GM18907 (cell line): ENCODE measurements at regions not wholly inside any gene's neighbourhood (a gene's known extent, or its start where the extent isn't known, plus 50 kb on each side); places are given as distances from the start of the nearest gene placed in this dataset.

Experiments used
- ATAC-seq: cut with Tn5 transposase; IDR thresholded peaks from one replicate; pipeline ENCODE4 v1.9.1; 2021; ENCODE audit warnings: mild to moderate bottlenecking, moderate library complexity; ENCODE audit not compliant: unreplicated experiment

- no peak for ATAC-seq
These were observed 157.1 kb downstream of the TLE1 start for GRCh38 chr9:81532251-81532650.

- no peak for ATAC-seq
These were observed 157.8 kb downstream of the TLE1 start for GRCh38 chr9:81531511-81531910.

- no peak for ATAC-seq
These were observed 158.5 kb downstream of the TLE1 start for GRCh38 chr9:81530846-81531245.

- no peak for ATAC-seq
These were observed 159.0 kb downstream of the TLE1 start for GRCh38 chr9:81530310-81530810.

GRCh38 chr9:81529556-81530193 lies 159.7 kb downstream of the TLE1 start:
- ATAC-seq, result no peak

- ATAC-seq, result no peak
These were observed 162.8 kb downstream of the TLE1 start for GRCh38 chr9:81526587-81526986.

GRCh38 chr9:81522716-81523551 lies 166.4 kb downstream of the TLE1 start:
- ATAC-seq, result no peak

GRCh38 chr9:81521892-81522291 lies 167.5 kb downstream of the TLE1 start:
- ATAC-seq, result no peak

- ATAC-seq, result no peak
These were observed 169.4 kb downstream of the TLE1 start for GRCh38 chr9:81519816-81520495.

- ATAC-seq, result no peak
These were observed 171.4 kb downstream of the TLE1 start for GRCh38 chr9:81517954-81518353.

- ATAC-seq, result no peak
These were observed 176.3 kb downstream of the TLE1 start for GRCh38 chr9:81513059-81513458.

- ATAC-seq, result no peak
These were observed 176.7 kb downstream of the TLE1 start for GRCh38 chr9:81512641-81513040.

- no peak for ATAC-seq
These were observed 180.9 kb downstream of the TLE1 start for GRCh38 chr9:81508476-81508875.

- ATAC-seq, result no peak
These were observed 182.1 kb downstream of the TLE1 start for GRCh38 chr9:81506941-81507864.

GRCh38 chr9:81499594-81499993 lies 189.8 kb downstream of the TLE1 start:
- no peak for ATAC-seq

GRCh38 chr9:81499021-81499454 lies 190.3 kb downstream of the TLE1 start:
- ATAC-seq, result no peak

GRCh38 chr9:81498576-81498975 lies 190.8 kb downstream of the TLE1 start:
- ATAC-seq, result no peak

- ATAC-seq, result no peak
These were observed 192.3 kb downstream of the TLE1 start for GRCh38 chr9:81497091-81497490.

- no peak for ATAC-seq
These were observed 196.5 kb downstream of the TLE1 start for GRCh38 chr9:81492710-81493447.
